Spleen (tissue), 11 donors: ENCODE measurements at regions not wholly inside any gene's neighbourhood (a gene's known extent, or its start where the extent isn't known, plus 50 kb on each side); places are given as distances from the start of the nearest gene placed in this dataset.
"Not testable (repeated sequence)": the region's sequence is repeated elsewhere in the genome, so short reads cannot be mapped to it uniquely, and the experiment has no call there.

ENCODE experiments used
- DNase-seq: peaks from one replicate; pipeline ENCODE4 v3.0.0-alpha.2; 2020
- H3K27ac ChIP-seq, 8 donors: fragments of 200-600 bp; sonication (generic) in 7 of 8; 1 replicate in 4 of 8; 2 replicates in 4 of 8; pipeline versions ENCODE4 v1.5.0 to v1.8.0; 2016 to 2021; ENCODE audit warnings: inconsistent platforms in 4 of 8, mild to moderate bottlenecking in 4 of 8, moderate library complexity in 1 of 8
- H3K27me3 ChIP-seq, 7 donors: fragments of 200-600 bp; sonication (generic) in 6 of 7; replicated peaks in 1 of 7; 1 replicate in 4 of 7; 2 replicates in 3 of 7; pipeline versions ENCODE4 v1.5.0 to v1.8.0; 2016 to 2021; ENCODE audit warnings: inconsistent platforms in 3 of 7, mild to moderate bottlenecking in 1 of 7
- H3K36me3 ChIP-seq, 6 donors: fragments of 200-600 bp; sonication (generic) in 5 of 6; 1 replicate in 4 of 6; 2 replicates in 2 of 6; pipeline versions ENCODE4 v1.5.0 to v1.8.0; 2016 to 2021; ENCODE audit warnings: inconsistent platforms in 2 of 6
- H3K4me1 ChIP-seq, 6 donors: fragments of 200-600 bp; sonication (generic) in 5 of 6; 1 replicate in 3 of 6; 2 replicates in 3 of 6; pipeline versions ENCODE4 v1.5.0 to v1.8.0; 2016 to 2021; ENCODE audit warnings: inconsistent platforms in 3 of 6
- H3K4me3 ChIP-seq, 8 donors: fragments of 200-600 bp; sonication (generic) in 7 of 8; 1 replicate in 4 of 8; 2 replicates in 4 of 8; pipeline versions ENCODE4 v1.5.0 to v1.8.0; 2016 to 2021; ENCODE audit warnings: inconsistent platforms in 4 of 8, mild to moderate bottlenecking in 4 of 8, moderate library complexity in 2 of 8
- H3K9me3 ChIP-seq, 8 donors: fragments of 200-600 bp; sonication (generic) in 7 of 8; 1 replicate in 4 of 8; 2 replicates in 4 of 8; pipeline versions ENCODE4 v1.5.0 to v1.8.0; 2016 to 2021; ENCODE audit warnings: inconsistent platforms in 4 of 8
- WGBS, 5 donors: extraction: QIAGEN DNeasy Blood & Tissue Kit in 3 of 5; methylation state at CpG; one replicate each; pipeline versions ENCODE4 v1.1.5 to v1.1.7; 2013 to 2018; 5-methylcytosine and 5-hydroxymethylcytosine counted together
- intact Hi-C: fragments of 100-400 bp; cut with DNase I; formaldehyde crosslinking; loops from one replicate; pipeline ENCODE4 v1.15.0; 2023; ENCODE audit warnings: low total_unique reads
- small RNA-seq, 4 donors: library from RNA; depleted of rRNA; stranded (forward); fragments of <200 nt; gene quantifications; one replicate each; pipeline ENCODE3, GENCODE V24; 2016
- donor health status: healthy with polysubstance abuse.
- donor health status: DM: no; HTN: no; CAD: no; lungs with moderate emphysema.
- donor health status: DM: no; HTN: no; CAD: no.
- donor health status: Bipolar disorder and iron deficiency.
- donor health status: healthy.
- donor health status: DM: no; HTN: no; CAD: no.
- donor health status: DM: yes; HTN: yes; CAD: no.

DNA sequence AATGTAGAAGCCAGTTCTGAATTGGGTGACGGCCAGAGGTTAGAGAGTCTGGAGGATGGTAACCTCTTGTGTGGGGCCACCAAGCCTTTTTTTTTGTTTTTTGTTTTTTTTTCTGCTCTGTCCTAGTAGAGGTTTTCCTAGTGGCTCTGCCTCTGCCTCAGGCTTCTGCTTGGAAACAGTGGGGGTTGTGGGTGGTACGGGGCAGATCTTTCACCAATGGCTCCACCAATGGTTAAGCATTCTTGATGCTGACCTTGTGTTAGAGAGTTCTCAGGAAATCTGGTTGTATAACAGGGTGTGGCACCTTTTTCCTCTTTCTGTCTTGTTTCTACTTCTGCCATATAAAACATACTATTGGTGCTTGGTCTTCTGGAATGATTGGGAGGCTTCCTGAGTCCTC, 836.0 kb downstream of the FOXD4L5 start:
- WGBS, 5 donors: 58 to 70% (median 63%) methylated on average over 2 of the region's 2 CpGs; no CpG with 5 or more reads in 2 of the 5 donors
- H3K4me1 ChIP-seq, intact Hi-C loops, H3K27me3 ChIP-seq, H3K36me3 ChIP-seq, H3K27ac ChIP-seq, DNase-seq, H3K9me3 ChIP-seq, H3K4me3 ChIP-seq: not testable (repeated sequence)

DNA sequence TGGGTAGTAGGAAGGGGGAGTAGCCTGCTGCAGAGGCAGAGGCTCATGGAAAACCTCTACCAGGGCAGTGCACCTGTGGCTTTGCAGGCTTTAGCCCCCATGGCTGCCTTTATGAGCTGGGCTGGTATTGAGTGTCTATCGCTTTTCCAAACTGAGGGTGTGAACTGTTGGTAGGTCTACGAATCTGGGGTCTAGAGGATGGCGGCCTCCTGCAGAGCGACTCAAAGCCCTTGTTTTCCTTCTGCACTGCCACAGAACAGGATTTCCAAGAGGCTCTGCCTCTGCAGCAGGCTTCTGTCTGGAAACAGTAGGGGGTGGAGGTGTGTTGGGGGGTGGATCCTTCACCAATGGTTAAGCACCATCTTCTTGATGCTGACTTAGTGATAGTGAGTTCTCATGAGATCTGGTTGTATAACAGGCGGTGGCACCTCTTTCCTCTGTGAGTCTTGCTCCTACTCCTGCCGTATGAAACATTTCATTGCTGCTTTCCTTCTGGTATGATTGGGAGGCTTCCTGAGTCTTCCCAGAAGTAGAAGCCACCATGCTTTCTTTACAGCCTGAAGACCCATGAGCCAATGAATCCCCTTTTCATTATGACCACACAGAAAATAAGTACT, 840.0 kb downstream of the FOXD4L5 start:
- DNase-seq: peak; percentile 64
- H3K27me3 ChIP-seq, intact Hi-C loops, H3K4me3 ChIP-seq, H3K36me3 ChIP-seq, H3K9me3 ChIP-seq, H3K4me1 ChIP-seq, H3K27ac ChIP-seq: not testable (repeated sequence)
- WGBS, 5 donors: 83 to 97% (median 88%) methylated on average over 6 of the region's 6 CpGs

DNA sequence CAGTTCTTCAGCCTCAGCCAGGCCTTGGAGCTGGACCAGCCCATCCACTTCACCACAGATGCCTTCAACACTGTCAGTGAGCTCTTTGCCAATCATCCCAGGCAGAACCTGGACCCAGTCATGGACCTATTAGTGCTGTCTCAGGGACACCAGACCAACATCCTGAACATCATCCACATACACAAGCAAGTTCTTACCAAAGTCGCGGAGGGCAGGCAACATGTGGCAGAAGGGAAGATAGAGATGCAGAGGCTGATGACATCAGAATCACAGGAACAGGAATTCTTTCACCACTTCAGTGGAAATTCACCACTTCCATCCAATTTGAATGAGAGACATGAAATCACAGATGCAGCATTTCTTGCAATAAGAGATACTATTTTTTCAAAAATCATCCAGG, 845.3 kb downstream of the FOXD4L5 start:
- H3K27ac ChIP-seq, H3K4me3 ChIP-seq, H3K4me1 ChIP-seq, intact Hi-C loops, H3K9me3 ChIP-seq, H3K27me3 ChIP-seq, H3K36me3 ChIP-seq, DNase-seq: not testable (repeated sequence)
- WGBS, 5 donors: 88 to 100% (median 95%) methylated on average over 2 of the region's 2 CpGs

Small RNAs in the stretch of these regions (small RNA-seq; reads per million reads assigned to genes)
- 0 reads per million in 4 donors for gene AL773524.1
